Uterus (tissue), 3 donors: ENCODE measurements at regions not wholly inside any gene's neighbourhood (a gene's known extent, or its start where the extent isn't known, plus 50 kb on each side); places are given as distances from the start of the nearest gene placed in this dataset.

Experiments used
- DNase-seq, 2 donors: peaks; one replicate each; pipeline ENCODE4 v3.0.0-alpha.2; 2019 to 2020
- H3K27ac ChIP-seq, 2 donors: fragments of 200-600 bp; sonication (generic); 1 replicate in 1 of 2; 2 replicates in 1 of 2; pipeline ENCODE4 v1.5.1; 2016 to 2018
- H3K27me3 ChIP-seq, 2 donors: fragments of 200-600 bp; sonication (generic); one replicate each; pipeline ENCODE4 v1.5.1; 2018 to 2019; ENCODE audit warnings: control low read depth in 1 of 2
- H3K36me3 ChIP-seq, 2 donors: fragments of 200-600 bp; sonication (generic); one replicate each; pipeline ENCODE4 v1.5.1; 2019; ENCODE audit warnings: control low read depth in 1 of 2
- H3K4me1 ChIP-seq, 2 donors: fragments of 200-600 bp; sonication (generic); one replicate each; pipeline ENCODE4 v1.5.1; 2018 to 2019; ENCODE audit warnings: control low read depth in 1 of 2
- H3K4me3 ChIP-seq, 2 donors: fragments of 200-600 bp; sonication (generic); 1 replicate in 1 of 2; 2 replicates in 1 of 2; pipeline ENCODE4 v1.5.1; 2018 to 2019; ENCODE audit warnings: mild to moderate bottlenecking in 1 of 2
- H3K9me3 ChIP-seq, 2 donors: fragments of 200-600 bp; sonication (generic); one replicate each; pipeline ENCODE4 v1.5.1; 2019; ENCODE audit warnings: control low read depth in 1 of 2
- CTCF ChIP-seq, 4 experiments: fragments of 200-600 bp in 2 of 4; fragments of 450-650 bp in 2 of 4; sonication (generic) in 2 of 4; IDR thresholded peaks; one replicate each; pipeline ENCODE4 v1.5.1; 2016 to 2019; ENCODE audit warnings: antibody characterized with exemption in 4 of 4, mild to moderate bottlenecking in 2 of 4, moderate library complexity in 1 of 4
- POLR2A ChIP-seq, 2 donors: fragments of 450-650 bp; IDR thresholded peaks; one replicate each; pipeline ENCODE4 v1.6.1; 2016; ENCODE audit warnings: antibody characterized with exemption in 2 of 2, mild to moderate bottlenecking in 1 of 2, moderate library complexity in 1 of 2
- intact Hi-C: fragments of 100-400 bp; cut with DNase I; formaldehyde crosslinking; loops from one replicate; pipeline ENCODE4 v1.15.1; 2023; ENCODE audit warnings: low total_unique reads
- donor health status: DM: yes; HTN: yes; CAD: no.

DNA sequence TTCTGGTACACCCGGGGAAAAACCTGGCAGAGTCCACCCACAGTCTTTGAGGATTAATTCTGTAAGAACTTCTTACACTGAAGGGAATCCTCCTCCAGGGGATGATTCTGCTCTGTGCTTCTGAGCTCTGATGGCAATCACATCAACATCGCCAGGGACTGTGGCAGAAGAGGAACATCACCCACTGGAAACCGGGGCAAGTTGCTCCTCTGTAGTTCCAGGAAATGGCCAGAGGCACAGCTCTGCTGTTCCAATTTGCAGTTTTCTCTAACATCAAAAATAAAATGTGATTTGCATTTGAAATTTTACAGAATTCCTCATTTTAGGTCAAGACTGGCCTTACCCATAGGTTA, 207.6 kb downstream of the DAD1 start:
- H3K9me3 ChIP-seq = no peaks in the 10 kb centered on the region
- intact Hi-C loops = no loop called here
- no peaks in the 10 kb centered on the region for H3K4me1 ChIP-seq
- H3K27me3 ChIP-seq = peaks cover 0 to 3% of the 10 kb centered on the region in 2 donors
- TF ChIP-seq CTCF (IDR thresholded peaks at IDR 0.05) (no peak), POLR2A (IDR thresholded peaks at IDR 0.05) (no peak)
- no peak overlapping the region for H3K4me3 ChIP-seq
- no peak overlapping the region for H3K27ac ChIP-seq
- H3K36me3 ChIP-seq = no peaks in the 10 kb centered on the region
- DNase-seq = no peak

- Histone ChIP-seq H3K9me3 (no peaks in the 10 kb centered on the region), H3K4me3 (no peak overlapping the region), H3K36me3 (no peaks in the 10 kb centered on the region), H3K27me3 (peaks cover 0 to 3% of the 10 kb centered on the region in 2 donors), H3K4me1 (no peaks in the 10 kb centered on the region), H3K27ac (no peak overlapping the region)
- intact Hi-C loops = no loop called here
- TF ChIP-seq CTCF (IDR thresholded peaks at IDR 0.05) (no peak), POLR2A (IDR thresholded peaks at IDR 0.05) (no peak)
- no peak for DNase-seq
Measured at GRCh38 chr14:22380571-22381407, 208.2 kb downstream of the DAD1 start.

- H3K27me3 ChIP-seq = peaks cover 0 to 3% of the 10 kb centered on the region in 2 donors
- no peak overlapping the region for H3K27ac ChIP-seq
- DNase-seq = no peak
- intact Hi-C loops = loop anchor here (10.0 kb wide), 1 partner anchor 65 kb away; no protein-coding TSS in a partner anchor
- no peak overlapping the region for H3K4me3 ChIP-seq
- TF ChIP-seq POLR2A (IDR thresholded peaks at IDR 0.05) = no peak
- no peak for TF ChIP-seq CTCF (IDR thresholded peaks at IDR 0.05)
- no peaks in the 10 kb centered on the region for H3K4me1 ChIP-seq
- H3K36me3 ChIP-seq = no peaks in the 10 kb centered on the region
- H3K9me3 ChIP-seq = no peaks in the 10 kb centered on the region
Measured at GRCh38 chr14:22379727-22380126, 209.3 kb downstream of the DAD1 start.

DNA sequence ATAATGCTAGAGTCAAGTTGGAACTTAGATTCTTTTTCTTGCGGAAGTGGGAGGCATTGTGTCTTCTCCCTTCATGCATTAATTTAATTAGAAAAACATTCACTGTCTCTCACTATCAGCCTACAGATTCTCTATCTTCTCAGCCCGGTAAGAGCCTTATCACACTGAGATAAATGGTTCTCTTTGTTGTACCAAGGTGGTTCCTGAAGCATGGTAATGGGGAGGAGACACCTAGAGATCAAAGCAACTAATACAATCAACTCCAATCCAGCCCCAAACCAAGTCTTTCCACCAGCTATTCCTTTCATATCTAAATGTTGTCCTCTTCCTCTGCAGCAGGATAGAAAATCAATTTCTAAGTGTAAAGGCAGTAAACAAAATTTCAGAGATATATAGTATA, 210.8 kb downstream of the DAD1 start:
- Histone ChIP-seq H3K4me3 (no peak overlapping the region), H3K27me3 (peaks cover 0 to 3% of the 10 kb centered on the region in 2 donors), H3K36me3 (no peaks in the 10 kb centered on the region), H3K27ac (no peak overlapping the region), H3K9me3 (no peaks in the 10 kb centered on the region), H3K4me1 (no peaks in the 10 kb centered on the region)
- intact Hi-C loops = loop anchor here (10.0 kb wide), 1 partner anchor 63 kb away; no protein-coding TSS in a partner anchor
- DNase-seq = no peak
- TF ChIP-seq POLR2A (IDR thresholded peaks at IDR 0.05) (no peak), CTCF (IDR thresholded peaks at IDR 0.05) (no peak)

DNA sequence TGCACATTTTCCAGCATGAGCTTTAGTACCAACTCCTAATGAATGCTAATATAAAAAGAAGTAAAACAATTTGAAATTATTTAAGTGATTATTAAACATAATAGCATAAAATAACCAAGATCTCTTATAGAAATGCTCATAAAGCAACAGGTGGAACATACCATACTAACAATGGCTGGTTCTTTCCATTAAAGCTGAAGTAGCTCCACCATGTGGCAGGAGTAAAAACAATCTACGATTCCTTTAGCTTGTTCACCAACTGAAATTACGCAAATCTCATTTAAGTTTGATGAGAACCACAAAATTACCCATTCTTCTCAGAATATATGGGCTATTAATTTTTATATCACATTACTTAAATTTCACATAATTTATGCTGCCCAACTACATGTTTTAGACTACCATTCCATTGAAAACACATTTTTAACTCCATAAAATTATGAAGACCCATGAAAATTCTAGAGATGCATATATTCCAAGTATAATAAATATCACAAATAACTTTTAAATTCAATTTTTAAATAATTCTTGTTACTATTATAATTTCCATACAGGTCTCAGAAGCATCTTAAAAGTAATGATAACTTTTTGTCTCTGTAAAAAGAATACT, 213.6 kb downstream of the DAD1 start:
- DNase-seq = no peak
- Histone ChIP-seq H3K9me3 (no peaks in the 10 kb centered on the region), H3K27ac (no peak overlapping the region), H3K27me3 (peaks cover 0 to 3% of the 10 kb centered on the region in 2 donors), H3K4me1 (no peaks in the 10 kb centered on the region), H3K36me3 (no peaks in the 10 kb centered on the region), H3K4me3 (no peak overlapping the region)
- intact Hi-C loops = loop anchor here (10.0 kb wide), 1 partner anchor 61 kb away; no protein-coding TSS in a partner anchor
- TF ChIP-seq POLR2A (IDR thresholded peaks at IDR 0.05) = no peak
- TF ChIP-seq CTCF (IDR thresholded peaks at IDR 0.05) = peak; percentile 39 to 65 (median 46)
